RWPE2 (cell line): ENCODE measurements at regions not wholly inside any gene's neighbourhood (a gene's known extent, or its start where the extent isn't known, plus 50 kb on each side); places are given as distances from the start of the nearest gene placed in this dataset.
"Not testable (repeated sequence)": the region's sequence is repeated elsewhere in the genome, so short reads cannot be mapped to it uniquely, and the experiment has no call there.

ENCODE experiments used
- ATAC-seq: fragments of 200-7000 bp; cut with Tn5 transposase; 3 replicates; pipeline ENCODE4 v1.9.1; 2021; ENCODE audit warnings: low read depth
- DNase-seq: peaks from one replicate; pipeline ENCODE4 v3.0.0-alpha.2; 2020; ENCODE audit warnings: low spot score
- H3K27ac ChIP-seq: fragments of 450-650 bp; 2 replicates; pipeline ENCODE4 v1.5.1; 2017; ENCODE audit warnings: mild to moderate bottlenecking; ENCODE audit not compliant: poor library complexity, severe bottlenecking
- H3K27me3 ChIP-seq: fragments of 250-450 bp; sonication (Bioruptor Pico); 2 replicates; pipeline ENCODE4 v1.5.1; 2021; ENCODE audit warnings: mild to moderate bottlenecking, moderate library complexity; ENCODE audit not compliant: insufficient read depth, poor library complexity, severe bottlenecking
- H3K36me3 ChIP-seq: fragments of 250-450 bp; sonication (Bioruptor Pico); 2 replicates; pipeline ENCODE4 v1.5.1; 2020; ENCODE audit warnings: low read depth, mild to moderate bottlenecking, moderate library complexity
- H3K4me1 ChIP-seq: fragments of 250-450 bp; sonication (Bioruptor Pico); 2 replicates; pipeline ENCODE4 v1.5.1; 2021; ENCODE audit warnings: mild to moderate bottlenecking, moderate library complexity; ENCODE audit not compliant: insufficient read depth, poor library complexity, severe bottlenecking
- H3K4me3 ChIP-seq: fragments of 250-450 bp; sonication (Bioruptor Pico); 2 replicates; pipeline ENCODE4 v1.5.1; 2021; ENCODE audit warnings: mild to moderate bottlenecking, moderate library complexity; ENCODE audit not compliant: severe bottlenecking
- H3K9me3 ChIP-seq: fragments of 250-450 bp; sonication (Bioruptor Pico); 2 replicates; pipeline ENCODE4 v1.5.1; 2021; ENCODE audit warnings: mild to moderate bottlenecking, moderate library complexity; ENCODE audit not compliant: severe bottlenecking
- TF ChIP-seq, protein P1 (sequence below): fragments of 450-650 bp; IDR thresholded peaks from one replicate; pipeline ENCODE4 v1.5.1; 2017; ENCODE audit warnings: mild to moderate bottlenecking, moderate library complexity; ENCODE audit not compliant: poor library complexity, severe bottlenecking

DNA sequence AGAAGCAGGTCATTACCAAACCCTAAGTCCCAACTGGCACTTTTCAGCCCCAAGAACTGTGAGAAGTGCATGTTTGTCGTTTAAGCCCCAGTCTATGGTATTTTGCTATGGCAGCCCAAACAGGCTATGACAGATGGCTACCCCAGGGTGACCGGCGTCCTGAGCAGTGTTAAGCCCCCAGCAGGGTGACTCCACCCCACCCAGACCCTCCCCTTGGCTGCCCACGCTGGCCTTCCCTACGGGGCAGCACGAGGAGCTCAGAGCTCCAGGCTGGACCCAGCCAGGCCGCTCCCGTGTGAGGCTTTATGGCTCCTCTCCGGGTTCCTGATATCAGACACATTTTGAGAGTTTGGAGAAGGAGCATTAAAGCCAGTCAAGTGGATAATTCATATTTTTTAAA, 684.0 kb downstream of the PTPRU start:
- DNase-seq = no peak
- TF ChIP-seq, protein P1, sequence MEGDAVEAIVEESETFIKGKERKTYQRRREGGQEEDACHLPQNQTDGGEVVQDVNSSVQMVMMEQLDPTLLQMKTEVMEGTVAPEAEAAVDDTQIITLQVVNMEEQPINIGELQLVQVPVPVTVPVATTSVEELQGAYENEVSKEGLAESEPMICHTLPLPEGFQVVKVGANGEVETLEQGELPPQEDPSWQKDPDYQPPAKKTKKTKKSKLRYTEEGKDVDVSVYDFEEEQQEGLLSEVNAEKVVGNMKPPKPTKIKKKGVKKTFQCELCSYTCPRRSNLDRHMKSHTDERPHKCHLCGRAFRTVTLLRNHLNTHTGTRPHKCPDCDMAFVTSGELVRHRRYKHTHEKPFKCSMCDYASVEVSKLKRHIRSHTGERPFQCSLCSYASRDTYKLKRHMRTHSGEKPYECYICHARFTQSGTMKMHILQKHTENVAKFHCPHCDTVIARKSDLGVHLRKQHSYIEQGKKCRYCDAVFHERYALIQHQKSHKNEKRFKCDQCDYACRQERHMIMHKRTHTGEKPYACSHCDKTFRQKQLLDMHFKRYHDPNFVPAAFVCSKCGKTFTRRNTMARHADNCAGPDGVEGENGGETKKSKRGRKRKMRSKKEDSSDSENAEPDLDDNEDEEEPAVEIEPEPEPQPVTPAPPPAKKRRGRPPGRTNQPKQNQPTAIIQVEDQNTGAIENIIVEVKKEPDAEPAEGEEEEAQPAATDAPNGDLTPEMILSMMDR = no peak
- Histone ChIP-seq H3K9me3 (no peaks in the 10 kb centered on the region), H3K4me1 (no peaks in the 10 kb centered on the region), H3K36me3 (no peaks in the 10 kb centered on the region), H3K27me3 (no peaks in the 10 kb centered on the region), H3K27ac (no peak overlapping the region), H3K4me3 (no peak overlapping the region)
- no peak for ATAC-seq

DNA sequence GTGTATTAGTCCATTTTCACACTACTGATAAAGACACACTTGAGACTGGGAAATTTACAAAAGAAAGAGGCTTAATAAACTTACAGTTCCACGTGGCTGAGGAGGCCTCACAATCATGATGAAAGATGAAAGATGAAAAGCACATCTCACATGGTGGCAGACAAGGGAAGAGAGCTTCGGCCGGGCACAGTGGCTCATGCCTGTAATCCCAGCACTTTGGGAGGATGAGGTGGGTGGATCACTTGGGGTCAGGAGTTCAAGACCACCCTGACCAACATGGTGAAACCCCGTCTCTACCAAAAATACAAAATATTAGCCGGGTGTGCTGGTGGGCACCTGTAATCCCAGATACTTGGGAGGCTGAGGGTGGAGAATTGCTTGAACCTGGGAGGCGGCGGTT, 682.7 kb downstream of the PTPRU start:
- not testable (repeated sequence) for DNase-seq, H3K4me1 ChIP-seq, H3K4me3 ChIP-seq, H3K36me3 ChIP-seq, H3K27me3 ChIP-seq, ATAC-seq, H3K27ac ChIP-seq, H3K9me3 ChIP-seq

DNA sequence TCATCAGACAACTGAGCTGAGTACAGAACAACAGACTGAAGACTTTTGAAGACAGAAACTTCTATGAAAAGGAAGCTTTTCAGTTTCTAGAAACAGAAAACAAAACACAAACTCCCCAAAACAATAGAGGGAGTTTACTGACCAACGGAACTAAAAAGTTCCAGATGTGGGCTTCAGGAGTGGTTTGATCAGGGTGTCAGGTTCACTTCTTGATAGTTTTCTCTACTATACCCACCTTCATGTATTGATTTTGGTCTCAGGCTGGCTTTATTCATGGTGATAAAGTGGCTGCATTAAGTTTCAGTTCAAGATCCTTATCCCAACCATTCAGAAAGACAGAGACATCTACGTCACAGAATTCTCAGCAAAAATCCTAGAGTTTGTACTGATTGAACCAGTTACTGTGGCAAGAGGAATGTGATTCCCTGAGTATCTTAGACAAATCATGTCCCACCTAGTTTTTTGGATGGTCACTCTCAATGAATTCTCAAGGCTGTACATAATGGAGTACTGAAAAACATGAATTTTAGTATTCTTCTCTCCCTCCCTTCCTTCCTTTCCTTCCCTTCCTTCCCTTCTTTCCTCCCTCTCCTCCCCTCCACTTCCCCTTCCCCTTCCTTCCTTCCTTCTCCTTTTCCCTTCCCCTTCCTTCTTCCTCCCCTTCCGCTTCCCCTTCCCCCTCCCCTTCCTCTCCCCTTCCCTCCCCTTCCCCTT, 680.5 kb downstream of the PTPRU start:
- Histone ChIP-seq H3K4me1 (no peaks in the 10 kb centered on the region), H3K27ac (no peak overlapping the region), H3K27me3 (no peaks in the 10 kb centered on the region), H3K36me3 (no peaks in the 10 kb centered on the region), H3K9me3 (no peaks in the 10 kb centered on the region), H3K4me3 (no peak overlapping the region)
- TF ChIP-seq, protein P1 = no peak
- DNase-seq (no peak), ATAC-seq (no peak)

DNA sequence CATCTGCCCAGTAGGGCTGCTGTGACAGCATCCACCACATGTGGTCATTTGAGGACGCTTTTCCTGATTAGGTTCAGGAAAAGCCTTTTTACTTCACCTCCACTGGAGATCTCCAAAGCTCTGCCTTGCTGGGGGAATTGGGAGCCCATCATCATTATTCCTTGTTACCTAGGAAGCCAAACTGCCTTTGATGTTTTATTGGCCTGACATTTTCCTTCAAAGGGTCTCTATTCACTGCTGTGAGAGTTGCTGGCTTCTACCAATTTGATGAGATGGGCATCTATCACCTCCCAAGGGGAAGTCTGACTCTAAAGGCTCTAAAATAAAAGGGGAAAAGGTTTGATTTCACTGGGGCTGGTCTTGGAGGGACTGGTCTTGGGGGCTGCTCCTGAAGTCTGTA, 678.6 kb downstream of the PTPRU start:
- Histone ChIP-seq H3K36me3 (no peaks in the 10 kb centered on the region), H3K4me1 (no peaks in the 10 kb centered on the region), H3K27ac (no peak overlapping the region), H3K27me3 (no peaks in the 10 kb centered on the region), H3K9me3 (no peaks in the 10 kb centered on the region), H3K4me3 (no peak overlapping the region)
- DNase-seq (no peak), ATAC-seq (no peak)
- TF ChIP-seq, protein P1 = no peak

DNA sequence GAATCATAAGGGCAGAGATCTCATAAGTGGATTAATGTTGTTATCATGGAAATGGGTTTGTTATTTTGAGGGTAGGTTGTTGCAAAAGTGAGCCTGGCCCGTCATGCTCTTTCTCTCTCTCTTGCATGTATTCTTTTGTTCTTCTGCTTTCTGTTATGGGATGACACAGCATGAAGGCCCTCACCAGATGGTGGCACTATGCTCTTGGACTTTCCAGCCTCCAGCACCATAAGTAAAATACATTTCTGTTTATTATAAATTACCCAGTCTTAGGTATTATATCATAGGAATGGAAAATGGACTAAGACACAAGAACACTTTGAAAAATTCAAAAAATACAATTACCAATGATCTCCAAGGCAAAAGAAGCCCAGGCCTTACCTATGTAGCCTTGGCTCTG, 676.1 kb downstream of the PTPRU start:
- peak; percentile 51; the same call in 1 of the 3 replicates for ATAC-seq
- Histone ChIP-seq H3K36me3 (no peaks in the 10 kb centered on the region), H3K4me1 (no peaks in the 10 kb centered on the region), H3K27me3 (no peaks in the 10 kb centered on the region), H3K9me3 (no peaks in the 10 kb centered on the region), H3K27ac (no peak overlapping the region), H3K4me3 (no peak overlapping the region)
- no peak for DNase-seq
- TF ChIP-seq, protein P1 = peak; percentile 74
